Inferior parietal cortex (tissue), 1 donor: ENCODE measurements at regions not wholly inside any gene's neighbourhood (a gene's known extent, or its start where the extent isn't known, plus 50 kb on each side); places are given as distances from the start of the nearest gene placed in this dataset.

Experiments used
- DNase-seq: peaks from one replicate; pipeline ENCODE4 v3.0.0-alpha.2; 2016; ENCODE audit errors: extremely low spot score

- DNase-seq, result no peak
These were observed 492.9 kb upstream of the TBX3 start for GRCh38 chr12:115176741-115177400.

GRCh38 chr12:115174920-115175319, 490.9 kb upstream of the TBX3 start:
- no peak for DNase-seq

GRCh38 chr12:115172521-115172920, 488.5 kb upstream of the TBX3 start:
- no peak for DNase-seq

GRCh38 chr12:115169981-115170380, 486.0 kb upstream of the TBX3 start:
- DNase-seq, result no peak

GRCh38 chr12:115166698-115167315, 482.8 kb upstream of the TBX3 start:
- DNase-seq, result no peak

DNA sequence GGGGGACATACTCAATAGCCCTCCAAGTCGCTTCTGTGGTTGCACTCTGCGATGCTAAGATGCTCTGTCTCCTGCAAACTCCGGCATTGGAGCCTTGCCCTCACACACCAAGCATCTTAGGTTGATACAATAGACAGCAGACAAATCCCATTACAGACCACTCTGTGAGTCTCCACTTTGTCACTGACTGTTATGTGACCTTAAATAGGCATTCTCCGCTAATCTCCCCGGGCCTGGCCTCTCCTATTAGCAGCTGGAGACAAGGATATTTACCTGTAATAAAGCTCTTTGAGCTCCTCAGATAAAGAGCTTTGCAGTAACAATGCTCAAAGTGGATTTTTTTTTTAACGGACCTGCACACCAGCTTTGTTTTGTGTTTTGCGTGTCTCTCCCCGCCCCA, 479.7 kb upstream of the TBX3 start:
- DNase-seq, result no peak

DNA sequence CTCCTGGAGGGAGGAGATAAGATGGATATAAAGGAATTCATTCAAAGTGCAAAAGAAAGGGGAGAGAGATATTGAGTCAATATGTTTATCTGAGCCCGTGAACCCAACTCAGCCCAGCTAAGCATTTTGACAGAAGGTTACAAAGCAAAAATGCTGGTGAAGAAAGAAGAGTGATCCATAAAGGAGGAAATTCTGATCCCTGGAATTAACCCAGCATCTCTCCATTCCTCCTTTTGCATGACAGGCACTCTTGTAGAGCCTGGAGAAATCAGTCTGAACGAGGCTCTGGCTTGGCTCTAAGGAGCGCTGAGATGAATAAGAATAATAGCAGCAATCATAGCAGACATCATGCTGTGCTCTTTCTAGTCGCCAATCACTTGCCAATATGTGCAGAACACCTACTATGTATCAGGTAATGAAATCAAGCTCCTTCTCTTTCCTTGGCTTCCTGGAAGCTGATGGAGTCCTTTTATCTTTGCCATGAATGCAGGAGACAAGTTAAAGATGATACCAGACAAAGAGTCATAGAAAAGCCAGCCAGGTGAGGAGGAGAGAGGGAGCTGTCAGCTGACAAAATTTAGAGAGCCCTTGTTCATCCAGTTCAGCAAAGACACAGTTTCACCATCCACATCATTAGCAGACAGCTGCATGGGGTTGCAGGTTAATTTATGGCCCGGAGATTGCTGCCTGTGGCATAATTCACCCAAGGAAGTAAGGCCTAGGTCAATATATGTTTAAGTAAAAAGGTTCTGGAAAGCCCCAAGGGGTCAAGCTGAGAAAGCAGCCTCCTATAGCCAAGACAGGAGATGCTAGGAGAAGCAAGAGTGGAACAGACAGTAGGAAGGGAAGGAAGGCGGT, 476.5 kb upstream of the TBX3 start:
- DNase-seq, result no peak

GRCh38 chr12:115158816-115159215, 474.8 kb upstream of the TBX3 start:
- DNase-seq, result no peak

GRCh38 chr12:115155665-115156645, 472.0 kb upstream of the TBX3 start:
- no peak for DNase-seq

DNA sequence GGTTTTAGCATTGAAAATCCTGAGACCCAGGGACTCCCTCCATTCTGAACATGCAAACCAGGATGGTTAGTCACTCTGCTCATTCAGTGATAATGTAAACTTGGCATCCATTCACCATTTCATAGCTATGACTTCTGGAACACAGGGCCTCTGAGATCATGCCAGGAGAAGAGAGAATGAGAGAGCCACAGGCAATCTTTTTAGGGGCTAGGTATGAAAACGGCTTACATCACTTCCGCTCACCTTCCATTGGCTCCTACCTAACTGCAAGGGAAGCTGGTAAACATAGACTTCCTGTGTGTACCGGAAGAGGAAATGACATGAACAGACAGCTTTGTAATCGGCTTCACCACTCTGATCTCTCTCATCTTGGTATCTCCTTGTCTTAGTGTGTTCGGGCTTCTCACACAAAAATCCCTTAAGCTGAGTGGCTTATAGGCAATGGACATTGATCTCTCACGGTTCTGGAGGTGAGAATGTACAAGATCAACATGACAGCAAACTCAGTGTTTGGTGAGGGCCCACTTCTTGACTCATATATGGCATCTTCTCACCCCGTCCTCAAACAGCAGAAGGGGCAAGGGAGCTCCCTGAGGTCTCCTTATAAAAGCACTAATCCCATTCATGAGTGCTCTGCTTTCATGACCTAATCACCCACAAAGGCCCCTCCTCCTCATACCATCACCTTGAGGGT, 465.9 kb upstream of the TBX3 start:
- no peak for DNase-seq

GRCh38 chr12:115149279-115149678, 465.3 kb upstream of the TBX3 start:
- no peak for DNase-seq

- DNase-seq, result no peak
These were observed 463.9 kb upstream of the TBX3 start for GRCh38 chr12:115147916-115148315.

DNA sequence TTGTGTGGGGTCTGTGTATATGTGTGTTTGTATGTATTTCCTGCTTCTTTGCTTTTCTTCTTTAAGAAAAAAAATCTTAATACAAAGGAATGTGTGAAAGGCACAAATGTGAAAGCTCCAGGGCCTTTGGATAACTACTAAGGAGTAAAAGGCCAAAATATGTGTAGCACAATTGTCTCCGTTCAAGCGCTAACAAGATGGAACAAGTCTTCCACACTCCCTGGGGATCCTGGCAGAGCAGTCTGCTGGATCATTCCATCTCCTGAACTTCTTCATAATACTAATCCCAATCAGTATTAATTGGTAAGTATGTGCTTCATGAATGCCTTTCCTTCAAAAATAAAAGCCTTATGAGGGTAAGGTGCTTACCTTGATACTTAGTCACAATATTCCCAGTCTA, 462.5 kb upstream of the TBX3 start:
- no peak for DNase-seq

DNA sequence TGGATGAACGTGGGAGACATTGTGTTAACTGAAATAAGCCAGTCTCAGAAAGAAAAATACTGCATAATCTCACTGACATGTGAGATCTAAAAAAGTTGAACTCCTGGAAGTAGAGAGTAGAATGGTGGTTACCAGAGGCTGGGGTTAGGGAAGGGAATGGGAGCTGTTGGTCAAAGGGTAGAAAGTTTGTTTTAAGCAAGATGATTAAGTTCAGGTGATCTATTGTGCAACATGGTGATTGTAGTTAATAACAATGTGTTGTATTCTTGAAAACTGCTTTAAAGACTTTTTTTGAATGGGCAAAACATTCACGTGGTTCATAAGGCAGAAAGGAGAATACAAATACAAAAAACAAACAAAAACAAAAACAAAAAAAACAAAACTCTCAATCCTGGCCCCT, 460.4 kb upstream of the TBX3 start:
- DNase-seq, result no peak

DNA sequence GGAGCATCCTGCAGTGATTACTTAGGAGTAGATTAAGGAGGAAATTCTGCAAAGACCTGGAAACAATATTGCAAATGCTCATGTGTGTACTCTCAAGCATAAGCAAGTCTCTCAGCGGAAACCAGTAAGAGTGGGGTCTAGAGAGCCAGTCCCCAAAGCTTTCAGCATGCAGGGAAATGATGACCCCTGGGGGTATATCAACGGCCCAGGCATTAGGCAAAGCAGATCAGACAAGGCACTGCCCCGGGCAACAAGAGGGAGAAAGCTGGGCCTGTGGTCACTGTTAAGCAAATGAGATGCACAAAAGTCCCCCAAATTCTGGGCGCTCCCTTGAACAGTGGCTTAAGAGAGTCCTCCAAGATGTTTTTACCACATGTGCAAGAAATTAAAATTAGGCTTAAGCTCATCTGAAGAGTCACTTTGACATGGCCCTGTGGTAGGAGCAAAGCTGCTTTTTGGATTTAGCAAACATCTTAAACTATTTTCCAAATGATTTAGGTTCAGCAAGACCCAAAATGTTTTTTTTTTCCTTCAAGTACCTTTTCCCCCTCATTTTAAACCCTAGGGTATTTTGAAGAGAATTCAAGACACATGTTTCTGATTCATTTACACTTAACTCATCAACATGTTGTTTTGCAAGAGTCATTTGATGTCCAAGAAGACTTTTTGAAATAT, 457.1 kb upstream of the TBX3 start:
- DNase-seq, result no peak

- DNase-seq, result no peak
These were observed 454.0 kb upstream of the TBX3 start for GRCh38 chr12:115137812-115138521.

- peak; percentile 42 for DNase-seq
These were observed 451.8 kb upstream of the TBX3 start for GRCh38 chr12:115135800-115136211.

DNA sequence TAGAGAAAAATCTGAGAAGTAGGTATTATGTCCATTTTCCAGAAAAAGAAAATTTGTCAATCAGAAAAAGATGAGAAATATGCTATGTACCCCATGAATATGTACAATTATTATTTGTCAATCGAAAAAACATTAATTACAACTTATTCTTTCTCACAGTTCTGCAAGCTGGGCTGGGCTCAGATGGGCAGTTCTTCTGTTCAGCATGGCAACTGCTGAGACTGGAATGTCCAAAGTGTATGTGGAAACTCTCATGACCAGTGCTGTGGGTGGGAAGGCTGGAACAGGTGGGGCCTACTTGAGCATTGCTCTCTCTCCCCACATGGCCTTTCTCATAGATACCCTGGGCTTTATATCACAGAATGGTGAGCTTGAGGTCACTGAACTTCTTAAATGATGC, 450.3 kb upstream of the TBX3 start:
- DNase-seq, result no peak

- DNase-seq, result no peak
These were observed 448.9 kb upstream of the TBX3 start for GRCh38 chr12:115132905-115133304.

DNA sequence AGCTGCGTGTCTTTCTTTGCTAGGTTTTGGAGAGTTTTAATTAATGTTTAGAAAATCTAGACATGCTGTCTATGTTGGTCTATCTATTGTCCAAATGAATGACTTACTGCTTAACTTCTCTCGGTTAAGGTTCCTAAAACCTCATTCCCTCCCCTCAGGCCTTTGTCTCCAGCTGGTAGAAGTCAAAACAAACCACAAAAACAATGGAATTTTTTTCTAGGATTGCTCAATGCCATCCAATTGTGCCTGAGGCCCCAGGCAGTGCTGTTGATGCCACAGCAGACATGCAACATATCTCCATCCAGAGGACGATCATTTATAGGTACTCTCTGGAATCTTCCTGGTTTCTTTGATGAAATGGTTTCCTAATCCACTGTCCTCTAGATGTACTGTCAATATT, 448.2 kb upstream of the TBX3 start:
- no peak for DNase-seq
